BE2C (cell line): ENCODE measurements at regions not wholly inside any gene's neighbourhood (a gene's known extent, or its start where the extent isn't known, plus 50 kb on each side); places are given as distances from the start of the nearest gene placed in this dataset.

ENCODE experiments used
- DNase-seq: peaks from one replicate; pipeline ENCODE4 v3.0.0-alpha.2; 2020
- H3K27me3 ChIP-seq: fragments of 250-450 bp; sonication (Bioruptor Pico); 2 replicates; pipeline ENCODE4 v1.5.1; 2020; ENCODE audit warnings: mild to moderate bottlenecking
- H3K36me3 ChIP-seq: fragments of 250-450 bp; sonication (Bioruptor Pico); 2 replicates; pipeline ENCODE4 v1.5.1; 2020; ENCODE audit warnings: mild to moderate bottlenecking
- H3K4me1 ChIP-seq: fragments of 250-450 bp; sonication (Bioruptor Pico); 2 replicates; pipeline ENCODE4 v1.5.1; 2020
- H3K4me3 ChIP-seq: 2 replicates; pipeline ENCODE4 v1.5.1; 2011; ENCODE audit warnings: low read depth, low read length
- H3K9me3 ChIP-seq: fragments of 250-450 bp; sonication (Bioruptor Pico); 2 replicates; pipeline ENCODE4 v1.5.1; 2020
- TF ChIP-seq, protein P1 (sequence below): IDR thresholded peaks from 2 replicates; pipeline ENCODE4 v1.5.1; 2012; ENCODE audit warnings: mild to moderate bottlenecking, low read depth, low read length

DNA sequence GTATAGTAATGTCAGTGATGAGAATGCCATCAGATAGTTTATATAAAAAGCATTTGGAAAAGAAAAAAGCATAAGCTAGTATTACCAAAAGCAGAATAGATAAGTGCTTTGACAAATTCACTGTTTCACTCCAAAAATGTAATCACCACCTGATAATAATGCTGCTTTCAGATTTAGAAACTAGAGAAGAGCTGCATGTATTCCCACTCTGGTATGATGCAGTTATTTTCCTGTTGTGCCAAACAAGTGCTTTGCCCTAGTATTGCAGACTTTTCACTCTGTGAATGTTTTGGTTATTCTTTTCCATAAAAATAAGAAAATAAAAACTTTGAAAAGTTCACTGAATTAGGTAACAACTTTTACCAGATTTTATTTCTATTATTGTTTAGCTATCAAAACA is 267.7 kb upstream of the TET2 start:
- Histone ChIP-seq H3K27me3 (no peaks in the 10 kb centered on the region), H3K9me3 (no peaks in the 10 kb centered on the region; the same call in 1 of the 2 replicates), H3K4me3 (no peak overlapping the region), H3K4me1 (no peaks in the 10 kb centered on the region), H3K36me3 (no peaks in the 10 kb centered on the region)
- DNase-seq, result no peak
- TF ChIP-seq, protein P1, sequence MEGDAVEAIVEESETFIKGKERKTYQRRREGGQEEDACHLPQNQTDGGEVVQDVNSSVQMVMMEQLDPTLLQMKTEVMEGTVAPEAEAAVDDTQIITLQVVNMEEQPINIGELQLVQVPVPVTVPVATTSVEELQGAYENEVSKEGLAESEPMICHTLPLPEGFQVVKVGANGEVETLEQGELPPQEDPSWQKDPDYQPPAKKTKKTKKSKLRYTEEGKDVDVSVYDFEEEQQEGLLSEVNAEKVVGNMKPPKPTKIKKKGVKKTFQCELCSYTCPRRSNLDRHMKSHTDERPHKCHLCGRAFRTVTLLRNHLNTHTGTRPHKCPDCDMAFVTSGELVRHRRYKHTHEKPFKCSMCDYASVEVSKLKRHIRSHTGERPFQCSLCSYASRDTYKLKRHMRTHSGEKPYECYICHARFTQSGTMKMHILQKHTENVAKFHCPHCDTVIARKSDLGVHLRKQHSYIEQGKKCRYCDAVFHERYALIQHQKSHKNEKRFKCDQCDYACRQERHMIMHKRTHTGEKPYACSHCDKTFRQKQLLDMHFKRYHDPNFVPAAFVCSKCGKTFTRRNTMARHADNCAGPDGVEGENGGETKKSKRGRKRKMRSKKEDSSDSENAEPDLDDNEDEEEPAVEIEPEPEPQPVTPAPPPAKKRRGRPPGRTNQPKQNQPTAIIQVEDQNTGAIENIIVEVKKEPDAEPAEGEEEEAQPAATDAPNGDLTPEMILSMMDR, result no peak

DNA sequence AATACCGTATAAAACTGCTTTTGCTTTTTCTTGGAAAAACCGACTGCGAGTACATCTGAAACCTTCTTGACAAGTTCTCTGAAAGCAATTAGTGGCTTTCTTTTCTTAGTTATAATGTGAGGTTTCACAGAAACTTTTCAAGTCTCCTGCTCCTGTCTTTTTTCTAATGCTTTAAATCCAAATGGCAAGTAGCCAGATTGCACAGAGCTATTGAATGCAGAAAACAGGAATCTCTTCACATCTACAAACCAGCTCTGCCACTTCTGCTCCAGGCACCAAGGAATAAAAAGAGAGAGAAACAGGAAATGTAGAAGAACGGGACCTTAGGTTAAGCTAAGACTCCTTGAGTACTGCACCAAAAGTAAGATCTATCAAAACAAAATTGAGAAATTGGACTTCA is 267.3 kb upstream of the TET2 start:
- no peaks in the 10 kb centered on the region for H3K27me3 ChIP-seq
- TF ChIP-seq, protein P1, result no peak
- no peak overlapping the region for H3K4me3 ChIP-seq
- H3K36me3 ChIP-seq, result no peaks in the 10 kb centered on the region
- H3K9me3 ChIP-seq, result no peaks in the 10 kb centered on the region; the same call in 1 of the 2 replicates
- DNase-seq, result no peak
- no peaks in the 10 kb centered on the region for H3K4me1 ChIP-seq

DNA sequence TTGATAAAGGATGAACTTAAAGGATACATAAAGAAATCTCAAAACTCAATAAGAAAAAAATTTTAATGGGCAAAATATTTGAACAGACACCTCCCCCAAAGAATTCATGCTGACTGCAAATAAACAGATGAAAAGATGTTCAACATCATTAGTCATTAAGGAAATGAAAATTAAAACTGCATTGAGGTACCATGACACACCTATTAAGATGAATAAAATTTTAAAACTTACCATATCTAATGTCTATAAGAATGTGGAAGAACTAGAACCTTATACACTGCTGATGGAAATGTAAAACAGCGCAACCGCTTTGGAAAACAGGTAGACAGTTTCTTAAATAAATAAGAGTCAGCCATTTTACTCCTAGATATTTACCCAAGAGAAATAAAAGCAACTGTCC is 266.8 kb upstream of the TET2 start:
- H3K36me3 ChIP-seq, result no peaks in the 10 kb centered on the region
- no peaks in the 10 kb centered on the region; the same call in 1 of the 2 replicates for H3K9me3 ChIP-seq
- no peaks in the 10 kb centered on the region for H3K4me1 ChIP-seq
- TF ChIP-seq, protein P1, result no peak
- no peak for DNase-seq
- H3K4me3 ChIP-seq, result no peak overlapping the region
- H3K27me3 ChIP-seq, result no peaks in the 10 kb centered on the region

DNA sequence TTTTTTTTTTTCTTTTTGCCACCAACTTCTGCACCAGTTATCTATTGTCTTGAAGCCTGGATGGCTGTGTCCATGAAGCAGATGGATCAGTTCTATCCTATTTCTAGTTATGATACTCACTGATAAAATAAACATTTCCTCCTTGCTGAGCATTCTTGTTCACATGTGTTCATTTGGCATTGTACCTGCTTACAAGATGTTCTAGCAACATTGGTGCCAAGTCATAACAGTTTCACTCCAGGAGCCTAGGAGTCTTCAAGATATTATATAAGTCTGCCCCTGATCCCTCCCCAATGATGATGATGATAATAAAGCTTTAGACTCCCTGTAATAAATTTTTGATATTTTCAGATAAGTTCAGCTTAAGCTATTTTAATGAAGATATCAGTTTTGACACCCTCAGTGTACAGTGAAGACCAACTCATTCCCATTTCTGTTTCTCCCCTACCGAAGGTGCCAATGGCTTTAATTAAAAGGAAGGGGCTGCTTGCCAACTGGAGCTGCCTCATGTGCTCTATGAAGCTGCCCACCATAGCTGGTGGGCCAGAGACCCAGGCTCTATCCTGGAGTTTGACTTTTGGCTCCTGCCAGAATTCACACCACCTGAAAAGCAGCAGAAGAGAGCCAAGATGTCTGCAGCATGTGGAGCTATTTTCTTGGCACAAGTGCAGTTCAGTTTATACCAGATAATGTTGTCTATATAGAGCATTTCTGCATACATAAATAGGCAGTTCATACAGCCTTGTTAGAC is 265.4 kb upstream of the TET2 start:
- Histone ChIP-seq H3K9me3 (no peaks in the 10 kb centered on the region), H3K4me1 (no peaks in the 10 kb centered on the region), H3K36me3 (no peaks in the 10 kb centered on the region), H3K27me3 (no peaks in the 10 kb centered on the region), H3K4me3 (no peak overlapping the region)
- TF ChIP-seq, protein P1, result no peak
- DNase-seq, result no peak

DNA sequence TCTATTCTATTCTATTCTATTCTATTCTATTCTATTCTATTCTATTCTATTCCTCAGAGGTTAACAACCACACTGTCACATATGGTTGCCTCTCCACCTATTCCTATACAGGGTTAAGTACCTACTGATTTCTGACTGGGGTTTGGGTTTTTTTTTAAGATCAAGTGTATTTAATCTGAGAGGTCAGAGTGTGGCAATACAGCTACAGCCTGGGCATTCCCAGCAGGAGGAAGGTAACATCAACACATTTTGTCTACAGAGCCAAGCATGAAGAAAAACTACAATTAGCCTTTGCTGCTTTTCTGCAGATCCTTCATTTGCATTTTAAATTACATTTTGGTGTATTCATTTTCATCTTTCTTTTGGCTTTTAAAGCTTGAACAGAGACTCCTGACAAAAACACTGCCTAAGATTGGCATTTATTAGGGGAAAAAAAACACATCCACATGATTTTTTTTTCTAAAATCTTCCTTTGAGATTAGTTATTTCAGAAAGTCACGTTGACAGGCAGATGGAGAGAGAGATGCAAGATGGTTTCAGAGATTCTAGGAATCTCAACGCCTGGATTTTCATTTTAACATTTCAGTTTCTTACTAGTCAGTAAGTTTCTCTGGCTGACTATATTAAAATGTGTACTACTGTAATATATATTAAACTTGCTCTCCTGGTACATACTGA is 255.9 kb upstream of the TET2 start:
- Histone ChIP-seq H3K9me3 (no peaks in the 10 kb centered on the region), H3K36me3 (no peaks in the 10 kb centered on the region), H3K27me3 (no peaks in the 10 kb centered on the region), H3K4me3 (no peak overlapping the region), H3K4me1 (no peaks in the 10 kb centered on the region)
- TF ChIP-seq, protein P1, result no peak
- no peak for DNase-seq
